H7 (cell line): ENCODE measurements at regions not wholly inside any gene's neighbourhood (a gene's known extent, or its start where the extent isn't known, plus 50 kb on each side); places are given as distances from the start of the nearest gene placed in this dataset.
A peak's percentile ranks its signal among the peaks of the same experiment; 100 is the strongest.
"Not testable (repeated sequence)": the region's sequence is repeated elsewhere in the genome, so short reads cannot be mapped to it uniquely, and the experiment has no call there.

Source experiments
- DNase-seq: peaks from one replicate; pipeline ENCODE4 v3.0.0; 2012
- H3K27me3 ChIP-seq: 2 replicates; pipeline ENCODE4 v1.6.0; 2011; ENCODE audit warnings: mild to moderate bottlenecking, low read length; ENCODE audit not compliant: control insufficient read depth, insufficient read depth
- H3K36me3 ChIP-seq: replicated peaks from 2 replicates; pipeline ENCODE4 v1.5.1; 2011; ENCODE audit warnings: low read length; ENCODE audit not compliant: control insufficient read depth, insufficient read depth
- H3K4me3 ChIP-seq: 2 replicates; pipeline ENCODE4 v1.5.1; 2011; ENCODE audit warnings: low read depth, mild to moderate bottlenecking, control low read depth, low read length, moderate library complexity; ENCODE audit not compliant: insufficient read depth

DNA sequence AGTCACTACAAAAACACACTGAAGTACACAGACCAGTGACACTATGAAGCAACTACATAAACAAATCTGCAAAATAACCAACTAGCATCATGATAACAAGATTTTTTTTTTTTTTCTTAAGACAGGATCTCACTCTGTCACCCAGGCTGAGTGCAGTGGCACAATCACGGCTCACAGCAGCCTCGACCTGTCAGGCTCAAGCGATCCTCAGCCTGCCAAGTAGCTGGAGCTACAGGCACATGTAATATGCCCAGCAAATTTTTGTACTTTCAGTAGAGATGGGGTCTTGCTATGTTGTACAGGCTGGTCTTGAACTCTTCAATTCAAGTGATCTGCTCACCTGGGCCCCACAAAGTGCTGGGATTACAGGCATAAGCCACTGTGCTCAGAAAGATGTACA lies 140.5 kb downstream of the GOLGA6L6 start:
- not testable (repeated sequence) for H3K36me3 ChIP-seq, H3K27me3 ChIP-seq, DNase-seq, H3K4me3 ChIP-seq

DNA sequence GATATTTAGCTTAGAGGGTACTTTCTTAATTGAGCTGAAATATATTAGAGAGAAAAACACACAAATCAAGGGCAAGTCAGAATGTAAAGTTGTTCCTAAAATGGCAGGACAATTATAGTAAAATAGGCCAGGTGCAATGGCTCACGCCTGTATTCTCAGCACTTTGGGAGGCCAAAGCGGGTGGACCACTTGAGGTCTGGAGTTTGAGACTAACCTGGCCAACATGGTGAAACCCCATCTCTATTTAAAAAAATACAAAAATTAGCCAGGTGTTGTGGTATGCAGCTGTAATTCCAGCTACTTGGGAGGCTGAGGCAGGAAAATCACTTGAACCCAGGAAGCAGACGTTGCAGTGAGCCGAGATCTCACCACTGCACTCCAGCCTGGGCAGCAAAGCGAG lies 142.9 kb downstream of the GOLGA6L6 start:
- H3K4me3 ChIP-seq, DNase-seq: not testable (repeated sequence)

DNA sequence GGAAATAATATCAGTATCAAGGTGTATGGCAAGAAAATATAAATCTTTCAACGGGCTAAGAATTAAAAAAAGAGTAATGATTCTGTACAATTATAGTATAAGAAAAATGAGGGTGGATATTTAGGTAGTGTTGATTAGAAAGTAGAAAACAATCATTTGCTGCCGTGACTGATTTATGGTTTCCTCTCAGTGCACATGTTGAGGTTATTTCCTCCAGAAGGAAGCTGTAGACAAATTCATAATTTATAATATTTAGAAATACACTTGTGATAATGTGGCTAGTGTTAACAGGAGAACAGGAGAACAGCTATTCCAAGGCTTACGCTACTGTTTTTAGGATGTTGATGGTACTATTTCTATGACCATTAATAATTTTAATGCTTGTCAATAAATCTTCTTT lies 153.4 kb downstream of the GOLGA6L6 start:
- H3K4me3 ChIP-seq, H3K36me3 ChIP-seq, H3K27me3 ChIP-seq, DNase-seq: not testable (repeated sequence)

More for the DNA sequence above, 142.9 kb downstream of the GOLGA6L6 start:
- H3K27me3 ChIP-seq, H3K36me3 ChIP-seq: not testable (repeated sequence)

DNA sequence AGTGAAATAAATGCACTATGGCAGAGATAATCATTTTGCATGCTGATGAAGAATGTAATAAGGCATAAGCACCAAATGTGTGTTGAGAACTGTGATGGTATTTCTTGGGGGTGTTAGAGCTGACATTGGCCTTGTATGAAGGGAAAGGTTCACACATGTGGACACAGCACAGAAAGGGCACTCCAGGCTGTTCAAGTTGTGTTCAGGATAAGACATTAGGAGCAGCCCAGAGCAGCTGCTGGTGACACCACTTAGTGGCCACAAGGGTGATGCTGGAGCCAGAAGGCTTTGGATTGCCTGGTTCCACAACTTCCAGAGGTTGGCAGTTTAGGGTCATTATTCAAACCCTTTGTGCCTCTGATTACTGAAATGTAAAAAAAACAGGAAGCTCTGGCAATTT lies 155.4 kb downstream of the GOLGA6L6 start:
- Histone ChIP-seq H3K27me3 (no peaks in the 10 kb centered on the region), H3K36me3 (no peaks in the 10 kb centered on the region), H3K4me3 (no peak overlapping the region)
- no peak for DNase-seq

DNA sequence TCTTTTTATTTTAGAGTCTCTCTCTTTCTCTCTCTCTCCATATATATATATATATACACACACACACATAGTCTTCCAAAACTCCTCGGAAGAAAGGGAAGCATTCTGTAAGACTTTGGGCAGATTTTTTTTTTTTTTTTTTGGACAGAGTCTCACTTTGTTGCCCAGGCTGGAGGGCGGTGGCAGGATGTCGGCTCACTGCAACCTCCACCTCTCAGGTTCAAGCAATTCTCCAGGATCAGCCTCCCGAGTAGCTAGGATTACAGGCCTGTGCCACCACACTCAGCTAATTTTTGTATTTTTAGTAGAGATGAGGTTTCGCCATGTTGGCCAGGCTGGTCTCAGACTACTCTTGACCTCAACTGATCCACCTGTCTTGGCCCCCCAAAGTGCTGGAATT lies 161.4 kb downstream of the GOLGA6L6 start:
- not testable (repeated sequence) for H3K4me3 ChIP-seq, DNase-seq, H3K27me3 ChIP-seq, H3K36me3 ChIP-seq

DNA sequence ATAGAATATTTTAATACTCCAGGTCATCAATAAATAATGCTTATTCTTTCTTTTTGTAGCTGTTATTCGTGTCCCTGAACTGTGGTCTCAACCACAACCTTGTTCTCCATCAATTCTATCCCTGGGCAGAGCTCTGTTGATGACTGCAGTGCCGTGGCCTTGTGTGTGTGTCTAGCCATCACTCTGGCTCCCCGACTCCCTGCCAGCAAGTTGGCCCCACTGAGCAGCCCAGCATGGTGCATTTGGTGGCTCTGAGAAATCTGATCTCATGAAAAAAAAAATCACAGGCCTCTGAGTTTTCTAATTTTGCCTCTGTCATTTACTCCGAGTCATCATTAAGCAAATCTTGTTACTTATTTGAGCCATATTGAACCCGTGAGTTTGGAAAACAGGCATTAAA lies 164.7 kb downstream of the GOLGA6L6 start:
- Histone ChIP-seq H3K27me3 (no peaks in the 10 kb centered on the region), H3K36me3 (no peaks in the 10 kb centered on the region), H3K4me3 (no peak overlapping the region)
- no peak for DNase-seq

DNA sequence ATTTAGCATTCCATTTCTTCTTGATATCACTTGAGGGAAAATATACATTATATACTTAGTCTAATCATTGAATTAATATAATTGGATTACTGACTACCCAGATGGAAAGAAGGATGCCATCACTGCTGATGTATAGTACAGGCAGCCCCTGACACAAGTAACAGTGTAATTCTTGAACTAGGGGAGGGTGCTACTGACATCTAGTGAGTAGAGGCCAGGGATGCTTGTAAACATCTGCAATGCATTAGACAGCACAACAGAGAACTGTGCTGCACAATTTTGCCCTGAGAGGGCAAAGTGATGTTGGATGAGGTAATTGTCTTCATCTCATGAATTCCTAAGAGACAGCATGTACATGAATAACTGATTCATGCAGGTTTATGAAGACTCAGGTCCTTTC lies 169.2 kb downstream of the GOLGA6L6 start:
- not testable (repeated sequence) for H3K4me3 ChIP-seq, H3K36me3 ChIP-seq, DNase-seq, H3K27me3 ChIP-seq

DNA sequence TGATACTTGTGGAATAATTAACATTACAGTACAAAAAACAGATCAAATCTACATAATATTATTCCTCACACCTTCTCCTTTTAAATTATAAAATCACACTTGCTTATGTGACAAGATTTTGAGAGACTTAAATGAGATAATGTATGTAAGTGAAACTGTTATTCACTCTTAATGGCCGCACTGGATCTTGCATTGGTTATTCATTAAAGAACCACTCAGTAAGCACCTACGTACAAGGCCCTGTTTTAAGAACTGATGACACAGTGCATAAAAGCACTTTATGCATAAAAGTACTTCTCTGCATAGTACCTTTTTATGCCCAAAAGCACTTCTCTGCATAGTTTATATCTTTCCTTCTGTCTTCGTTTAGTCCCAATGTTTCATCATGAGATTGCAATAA lies 172.1 kb downstream of the GOLGA6L6 start:
- Histone ChIP-seq H3K36me3 (no peaks in the 10 kb centered on the region), H3K27me3 (no peaks in the 10 kb centered on the region), H3K4me3 (no peak overlapping the region)
- DNase-seq = no peak

DNA sequence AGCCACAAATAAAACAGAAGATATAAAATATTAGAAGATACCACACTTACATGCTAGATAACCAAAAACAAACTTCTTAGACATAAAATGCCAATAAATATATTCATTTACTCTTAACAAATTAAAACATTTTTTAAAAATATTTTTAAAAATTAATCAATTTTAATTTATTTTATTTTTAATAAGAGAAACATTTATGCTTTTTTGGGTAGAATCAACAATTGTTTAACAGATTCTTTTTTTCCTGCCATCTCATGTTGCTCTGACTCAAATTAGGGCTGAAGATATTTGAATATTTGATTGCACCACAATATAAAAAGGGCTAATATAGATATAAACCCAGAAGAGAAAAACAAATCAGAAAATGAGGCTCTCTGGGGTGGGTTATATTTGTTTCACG lies 172.6 kb downstream of the GOLGA6L6 start:
- no peaks in the 10 kb centered on the region for H3K36me3 ChIP-seq
- DNase-seq = no peak
- H3K4me3 ChIP-seq = no peak overlapping the region
- H3K27me3 ChIP-seq = no peaks in the 10 kb centered on the region

DNA sequence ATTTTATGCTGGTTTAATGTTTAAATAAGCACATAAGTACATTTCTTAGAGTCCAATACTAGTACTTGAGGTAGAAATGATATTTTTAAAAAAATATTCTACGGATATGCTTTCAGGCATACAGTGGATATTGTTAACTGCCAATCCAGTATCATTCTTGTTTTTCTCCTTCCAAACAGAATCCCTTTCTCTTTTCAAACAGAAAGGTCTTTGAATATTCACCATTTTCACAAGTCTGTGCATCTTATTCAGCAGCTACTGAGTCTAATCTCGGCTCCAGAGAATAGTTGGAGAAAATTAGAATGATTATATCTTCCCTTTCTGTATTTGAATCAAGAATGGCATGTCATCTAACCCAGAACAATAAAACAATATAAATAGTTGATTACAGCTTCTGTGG lies 174.5 kb downstream of the GOLGA6L6 start:
- DNase-seq = no peak
- Histone ChIP-seq H3K4me3 (no peak overlapping the region), H3K27me3 (no peaks in the 10 kb centered on the region), H3K36me3 (no peaks in the 10 kb centered on the region)

DNA sequence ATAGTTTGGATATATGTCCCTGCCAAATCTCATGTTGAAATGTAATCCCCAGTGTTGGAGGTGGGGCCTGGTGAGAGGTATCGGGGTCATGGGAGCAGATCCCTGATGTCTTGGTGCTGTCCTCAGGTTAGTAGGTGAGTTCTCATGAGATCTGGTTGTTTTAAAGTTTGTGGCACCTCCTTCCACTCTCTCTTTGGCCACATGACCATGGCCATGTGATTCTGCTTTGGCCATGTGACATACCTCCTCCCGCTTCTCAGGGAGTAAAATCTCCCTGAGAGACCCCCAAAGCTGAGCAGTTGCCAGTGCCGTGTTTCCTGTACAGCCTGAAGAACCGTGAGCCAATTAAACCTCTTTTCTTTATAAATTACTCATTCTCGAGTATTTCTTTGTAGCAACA lies 178.0 kb downstream of the GOLGA6L6 start:
- not testable (repeated sequence) for H3K27me3 ChIP-seq, H3K4me3 ChIP-seq, H3K36me3 ChIP-seq, DNase-seq

DNA sequence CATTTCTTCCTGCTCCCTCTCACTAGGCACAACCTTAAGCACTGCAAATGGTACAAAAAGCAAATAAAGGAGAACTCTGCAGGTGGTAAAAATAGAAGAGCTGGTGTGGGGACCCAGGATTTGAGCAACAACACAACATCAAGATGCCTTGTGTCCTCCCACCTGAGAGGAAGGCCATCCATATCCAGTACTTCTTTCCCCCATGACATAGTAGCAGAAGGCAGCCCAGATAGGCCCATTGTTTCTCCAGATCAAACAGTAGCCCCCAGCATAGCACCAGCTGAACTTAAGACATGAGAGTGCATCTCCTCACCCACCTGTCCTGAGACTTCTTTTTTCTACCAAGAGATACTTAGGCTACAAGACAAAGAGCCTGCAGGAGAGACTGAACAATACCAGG lies 180.5 kb downstream of the GOLGA6L6 start:
- Histone ChIP-seq H3K27me3 (no peaks in the 10 kb centered on the region), H3K36me3 (no peaks in the 10 kb centered on the region), H3K4me3 (no peak overlapping the region)
- DNase-seq = no peak

DNA sequence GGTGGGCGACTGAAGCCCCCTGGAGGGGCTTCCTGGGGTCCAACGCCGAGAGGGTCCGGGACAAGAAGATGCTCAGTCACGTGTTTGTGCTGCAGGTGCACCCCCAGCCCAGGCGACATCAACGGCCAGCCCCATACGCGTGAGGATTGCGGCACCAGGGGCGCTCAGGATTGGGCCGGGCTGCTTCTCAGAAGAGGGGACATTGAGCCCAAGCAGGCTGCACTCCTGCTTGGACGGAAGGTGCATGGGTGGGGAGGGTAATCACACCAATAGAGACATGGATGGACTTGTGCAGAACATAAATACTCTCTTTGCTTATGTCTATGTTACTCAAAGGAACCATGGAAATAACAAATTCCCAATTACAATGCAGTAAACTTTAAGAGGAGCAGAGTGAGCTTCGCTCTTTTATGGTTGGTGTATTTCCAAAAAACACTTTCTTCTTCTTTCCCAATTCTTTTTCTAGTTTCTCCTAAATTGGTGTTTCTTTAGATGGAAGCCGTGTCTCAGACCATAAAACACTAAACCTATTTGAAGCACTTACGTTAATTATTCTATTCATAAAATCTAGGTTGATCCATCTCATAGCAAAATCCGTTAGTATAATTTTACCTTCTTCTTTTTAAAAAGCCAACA lies 182.7 kb downstream of the GOLGA6L6 start:
- Histone ChIP-seq H3K4me3 (no peak overlapping the region), H3K27me3 (no peaks in the 10 kb centered on the region), H3K36me3 (no peaks in the 10 kb centered on the region)
- no peak for DNase-seq

DNA sequence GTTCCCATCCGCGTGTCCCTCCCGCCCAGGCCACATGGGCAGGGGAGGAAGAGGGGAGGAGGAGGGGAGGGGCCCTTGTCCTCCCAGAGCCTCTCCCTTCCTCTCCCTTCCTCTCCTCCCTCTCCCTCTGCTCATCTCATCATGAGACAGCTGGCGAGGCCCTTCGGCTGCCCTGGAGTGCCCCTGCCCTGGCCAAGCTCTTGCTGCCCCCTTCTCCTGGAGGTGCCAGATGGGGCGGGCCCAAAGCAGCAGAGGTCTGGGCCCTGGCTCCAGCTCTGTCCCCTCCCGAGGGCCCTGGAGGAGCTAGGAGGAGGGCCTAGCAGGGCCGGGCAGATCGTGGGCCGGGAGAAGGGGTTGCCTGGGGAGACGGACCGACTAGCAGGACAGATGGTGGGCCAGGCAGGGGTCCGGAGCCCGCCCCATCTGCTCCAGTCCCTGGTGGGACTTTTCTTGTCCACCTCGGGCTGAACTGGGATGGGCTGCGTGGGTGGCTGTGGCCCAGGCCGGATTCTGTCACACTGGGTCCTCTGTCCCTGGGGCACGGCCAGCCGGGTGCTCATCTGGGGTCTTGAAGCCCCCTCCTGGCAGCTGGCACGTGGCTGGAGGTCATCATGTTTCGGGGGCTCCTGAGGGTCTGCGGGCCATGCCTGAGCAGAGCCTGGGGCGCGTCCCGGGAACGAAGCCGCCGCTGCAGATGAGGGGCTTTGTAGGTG lies 183.4 kb downstream of the GOLGA6L6 start:
- peak; percentile 43 for DNase-seq
- H3K27me3 ChIP-seq = no peaks in the 10 kb centered on the region
- H3K4me3 ChIP-seq = no peak overlapping the region
- no peaks in the 10 kb centered on the region for H3K36me3 ChIP-seq

DNA sequence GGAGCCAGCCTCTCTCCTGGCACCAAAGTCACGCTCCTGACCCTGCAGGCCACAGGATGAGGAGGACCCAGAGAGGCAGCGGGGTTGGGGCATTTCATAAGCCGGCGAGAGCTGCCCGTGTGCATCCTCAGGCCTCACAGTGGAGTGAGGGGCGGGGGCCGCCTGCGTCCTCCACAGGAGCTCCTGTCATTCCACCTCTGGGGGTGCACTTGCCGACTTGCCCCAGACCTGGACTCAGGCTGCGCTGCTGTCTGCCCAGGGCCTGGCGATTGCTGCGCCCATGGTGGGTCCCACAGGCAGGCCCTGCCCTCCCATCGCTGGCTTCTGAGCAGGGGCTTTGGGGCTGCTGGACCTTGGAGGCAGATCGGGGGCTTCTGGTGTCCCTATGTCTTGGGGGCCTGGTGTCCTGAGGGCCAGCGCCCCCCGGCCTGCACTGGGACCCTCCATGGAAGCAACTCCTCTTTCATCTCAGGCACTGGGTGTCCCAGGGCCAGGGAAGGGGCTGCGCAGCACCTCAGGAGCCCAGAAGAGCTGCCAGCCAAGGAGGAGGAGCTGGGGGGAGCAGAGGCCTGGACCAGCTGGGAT lies 184.0 kb downstream of the GOLGA6L6 start:
- no peaks in the 10 kb centered on the region for H3K36me3 ChIP-seq
- no peak overlapping the region for H3K4me3 ChIP-seq
- no peaks in the 10 kb centered on the region for H3K27me3 ChIP-seq
- DNase-seq = peak; percentile 37
